Ovary (tissue), 3 donors: ENCODE measurements at regions not wholly inside any gene's neighbourhood (a gene's known extent, or its start where the extent isn't known, plus 50 kb on each side); places are given as distances from the start of the nearest gene placed in this dataset.
"Not testable (repeated sequence)": the region's sequence is repeated elsewhere in the genome, so short reads cannot be mapped to it uniquely, and the experiment has no call there.

Experiments used
- EP300 ChIP-seq: sonication (generic); formaldehyde crosslinking; IDR thresholded peaks from one replicate; pipeline ENCODE4 v1.6.1; 2017; ENCODE audit warnings: antibody characterized with exemption
- POLR2A ChIP-seq: fragments of 450-650 bp; IDR thresholded peaks from one replicate; pipeline ENCODE4 v1.6.1; 2017; ENCODE audit warnings: antibody characterized with exemption, mild to moderate bottlenecking, moderate library complexity
- TF ChIP-seq, protein P1 (sequence below), 3 donors: fragments of 450-650 bp in 2 of 3; fragments of 200-600 bp in 1 of 3; IDR thresholded peaks; one replicate each; pipeline versions ENCODE4 v1.5.1 to v1.8.0; 2016 to 2022; ENCODE audit warnings: antibody characterized with exemption in 3 of 3, mild to moderate bottlenecking in 1 of 3
- donor health status: DM: no; HTN: no; CAD: no.

DNA sequence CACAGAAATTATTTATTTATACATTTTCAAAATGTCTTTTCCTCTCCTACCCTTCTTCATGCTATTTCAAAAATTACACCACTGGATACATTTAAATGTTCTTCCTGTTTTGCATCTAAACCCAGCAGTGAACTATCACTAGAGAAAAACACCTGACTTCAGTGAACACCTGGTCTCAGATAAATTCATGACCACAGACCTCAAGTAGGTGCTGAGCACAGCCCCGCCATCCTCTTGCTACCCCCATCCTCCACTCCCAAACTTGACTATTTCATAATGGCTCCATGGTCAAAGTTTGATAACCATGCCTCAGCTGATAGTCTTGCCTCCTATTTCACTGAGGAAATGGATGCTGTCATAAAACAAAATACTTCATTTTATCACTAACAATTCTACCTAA lies 56.6 kb upstream of the POMZP3 start:
- TF ChIP-seq, protein P1, sequence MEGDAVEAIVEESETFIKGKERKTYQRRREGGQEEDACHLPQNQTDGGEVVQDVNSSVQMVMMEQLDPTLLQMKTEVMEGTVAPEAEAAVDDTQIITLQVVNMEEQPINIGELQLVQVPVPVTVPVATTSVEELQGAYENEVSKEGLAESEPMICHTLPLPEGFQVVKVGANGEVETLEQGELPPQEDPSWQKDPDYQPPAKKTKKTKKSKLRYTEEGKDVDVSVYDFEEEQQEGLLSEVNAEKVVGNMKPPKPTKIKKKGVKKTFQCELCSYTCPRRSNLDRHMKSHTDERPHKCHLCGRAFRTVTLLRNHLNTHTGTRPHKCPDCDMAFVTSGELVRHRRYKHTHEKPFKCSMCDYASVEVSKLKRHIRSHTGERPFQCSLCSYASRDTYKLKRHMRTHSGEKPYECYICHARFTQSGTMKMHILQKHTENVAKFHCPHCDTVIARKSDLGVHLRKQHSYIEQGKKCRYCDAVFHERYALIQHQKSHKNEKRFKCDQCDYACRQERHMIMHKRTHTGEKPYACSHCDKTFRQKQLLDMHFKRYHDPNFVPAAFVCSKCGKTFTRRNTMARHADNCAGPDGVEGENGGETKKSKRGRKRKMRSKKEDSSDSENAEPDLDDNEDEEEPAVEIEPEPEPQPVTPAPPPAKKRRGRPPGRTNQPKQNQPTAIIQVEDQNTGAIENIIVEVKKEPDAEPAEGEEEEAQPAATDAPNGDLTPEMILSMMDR (IDR thresholded peaks at IDR 0.05), result not testable (repeated sequence)
- TF ChIP-seq EP300, POLR2A: not testable (repeated sequence)
